Activated naive CD8-positive, alpha-beta T cell (primary cell): ENCODE measurements at regions not wholly inside any gene's neighbourhood (a gene's known extent, or its start where the extent isn't known, plus 50 kb on each side); places are given as distances from the start of the nearest gene placed in this dataset.

ENCODE experiments used
- H3K27ac Mint-ChIP-seq: one replicate; pipeline ENCODE4 v1.8.0; 2021; ENCODE audit warnings: mixed read lengths
- H3K27me3 Mint-ChIP-seq: one replicate; pipeline ENCODE4 v1.8.0; 2021; ENCODE audit warnings: mixed read lengths
- H3K36me3 Mint-ChIP-seq: one replicate; pipeline ENCODE4 v1.8.0; 2021; ENCODE audit warnings: mixed read lengths
- H3K4me1 Mint-ChIP-seq: one replicate; pipeline ENCODE4 v1.8.0; 2021; ENCODE audit warnings: low read depth, mixed read lengths
- H3K4me3 Mint-ChIP-seq: one replicate; pipeline ENCODE4 v1.8.0; 2021; ENCODE audit warnings: mild to moderate bottlenecking, mixed read lengths
- H3K9me3 Mint-ChIP-seq: one replicate; pipeline ENCODE4 v1.8.0; 2021; ENCODE audit warnings: low read depth, mixed read lengths

DNA sequence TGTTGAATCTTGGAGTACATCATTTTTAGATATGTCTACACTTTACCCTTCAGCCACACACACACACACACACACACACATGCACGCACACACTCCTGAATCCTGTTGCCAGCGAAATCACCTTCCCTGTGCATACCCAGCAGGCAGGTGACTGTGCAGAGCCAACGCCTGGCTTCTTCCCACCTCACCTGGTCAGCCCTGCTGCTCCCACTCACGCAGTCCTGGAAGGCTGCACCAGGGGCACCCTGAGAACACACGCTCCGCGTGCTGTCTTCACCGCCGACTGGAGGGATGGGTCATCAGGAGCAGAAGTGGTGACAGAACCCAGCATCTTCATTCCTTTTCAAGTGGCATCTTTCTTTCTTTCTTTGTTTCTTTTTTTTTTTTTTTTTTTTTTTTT, 94.6 kb downstream of the TBXT start:
- Mint-ChIP-seq H3K36me3 (peaks cover 4% of the 10 kb centered on the region), H3K9me3 (peaks cover 13% of the 10 kb centered on the region), H3K27me3 (peaks cover 14% of the 10 kb centered on the region), H3K4me3 (no peak overlapping the region), H3K27ac (no peak overlapping the region), H3K4me1 (no peaks in the 10 kb centered on the region)

GRCh38 chr6:166068768-166069167, 98.9 kb downstream of the TBXT start:
- Mint-ChIP-seq H3K27ac (no peak overlapping the region), H3K4me1 (no peaks in the 10 kb centered on the region), H3K36me3 (peaks cover 4% of the 10 kb centered on the region), H3K9me3 (peaks cover 13% of the 10 kb centered on the region), H3K27me3 (peaks cover 16% of the 10 kb centered on the region), H3K4me3 (no peak overlapping the region)

DNA sequence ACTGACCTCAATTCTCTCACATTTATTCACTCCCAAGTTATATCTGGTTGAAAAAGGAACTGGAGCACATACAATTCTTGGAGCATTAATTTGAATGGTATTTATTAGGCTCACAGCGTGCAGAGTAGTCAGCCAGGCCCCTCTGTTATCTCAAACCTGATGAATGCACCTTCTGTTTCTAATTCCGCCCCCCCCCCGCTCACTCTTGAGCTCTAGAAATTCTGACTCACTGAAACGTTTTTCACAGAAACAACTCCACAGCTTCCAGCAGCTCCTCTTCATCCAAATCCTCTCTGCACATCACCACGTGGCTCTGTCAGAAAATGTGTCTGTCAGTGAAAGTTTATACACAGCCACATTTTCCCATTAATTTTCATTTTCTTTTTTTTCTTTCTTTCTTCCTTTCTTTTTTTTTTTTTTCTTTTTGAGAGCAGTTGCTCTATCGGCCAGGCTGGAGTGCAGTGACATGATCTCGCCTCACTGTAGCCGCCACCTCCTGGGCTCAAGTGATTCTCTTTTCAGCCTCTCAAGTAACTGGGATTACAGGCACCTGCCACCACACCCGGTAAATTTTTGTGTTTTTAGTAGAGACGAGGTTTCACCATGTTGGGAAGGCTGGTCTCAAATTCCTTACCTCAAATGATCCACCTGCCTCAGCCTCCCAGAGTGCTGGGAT, 109.4 kb downstream of the TBXT start:
- Mint-ChIP-seq H3K27ac (no peak overlapping the region), H3K36me3 (no peaks in the 10 kb centered on the region), H3K27me3 (peaks cover 2% of the 10 kb centered on the region), H3K9me3 (peaks cover 23% of the 10 kb centered on the region), H3K4me1 (no peaks in the 10 kb centered on the region), H3K4me3 (no peak overlapping the region)

- peaks cover 2% of the 10 kb centered on the region for H3K27me3 Mint-ChIP-seq
- no peaks in the 10 kb centered on the region for H3K36me3 Mint-ChIP-seq
- no peak overlapping the region for H3K27ac Mint-ChIP-seq
- peaks cover 25% of the 10 kb centered on the region for H3K9me3 Mint-ChIP-seq
- H3K4me3 Mint-ChIP-seq = no peak overlapping the region
- no peaks in the 10 kb centered on the region for H3K4me1 Mint-ChIP-seq
Measured at GRCh38 chr6:166057431-166057830, 110.2 kb downstream of the TBXT start.

GRCh38 chr6:166056637-166057036, 111.0 kb downstream of the TBXT start:
- H3K9me3 Mint-ChIP-seq = peaks cover 32% of the 10 kb centered on the region
- H3K27me3 Mint-ChIP-seq = no peaks in the 10 kb centered on the region
- no peaks in the 10 kb centered on the region for H3K36me3 Mint-ChIP-seq

GRCh38 chr6:166055801-166056200, 111.8 kb downstream of the TBXT start:
- Mint-ChIP-seq H3K27ac (no peak overlapping the region), H3K36me3 (no peaks in the 10 kb centered on the region), H3K9me3 (peaks cover 32% of the 10 kb centered on the region), H3K4me1 (no peaks in the 10 kb centered on the region), H3K4me3 (no peak overlapping the region), H3K27me3 (no peaks in the 10 kb centered on the region)

More at GRCh38 chr6:166056637-166057036, 111.0 kb downstream of the TBXT start:
- H3K4me3 Mint-ChIP-seq = no peak overlapping the region
- no peaks in the 10 kb centered on the region for H3K4me1 Mint-ChIP-seq
- no peak overlapping the region for H3K27ac Mint-ChIP-seq

GRCh38 chr6:166052837-166053236, 114.8 kb downstream of the TBXT start:
- H3K4me1 Mint-ChIP-seq = no peaks in the 10 kb centered on the region
- H3K36me3 Mint-ChIP-seq = no peaks in the 10 kb centered on the region
- H3K4me3 Mint-ChIP-seq = no peak overlapping the region
- peaks cover 4% of the 10 kb centered on the region for H3K27me3 Mint-ChIP-seq
- peaks cover 32% of the 10 kb centered on the region for H3K9me3 Mint-ChIP-seq
- H3K27ac Mint-ChIP-seq = no peak overlapping the region

DNA sequence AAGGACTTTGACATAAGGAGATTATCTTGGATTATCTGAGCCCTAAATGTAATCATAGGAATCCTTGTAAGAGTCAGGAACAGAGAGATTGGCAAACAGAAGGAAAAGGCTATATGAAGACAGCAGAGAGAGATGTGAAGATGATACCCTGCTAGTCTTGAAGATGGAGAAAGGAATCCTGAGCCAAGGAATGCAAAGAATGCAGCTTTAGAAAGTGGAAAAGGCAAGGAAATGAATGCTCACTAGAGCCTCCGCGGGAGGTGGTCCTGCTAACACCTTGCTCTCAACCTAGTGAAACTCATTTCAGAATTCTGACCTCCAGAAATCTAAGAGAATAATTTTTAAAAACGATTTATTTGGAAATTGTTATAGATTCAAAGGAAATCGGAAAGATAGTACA, 117.1 kb downstream of the TBXT start:
- Mint-ChIP-seq H3K27me3 (peaks cover 4% of the 10 kb centered on the region), H3K4me1 (no peaks in the 10 kb centered on the region), H3K27ac (no peak overlapping the region), H3K4me3 (no peak overlapping the region), H3K9me3 (peaks cover 29% of the 10 kb centered on the region), H3K36me3 (no peaks in the 10 kb centered on the region)

GRCh38 chr6:166046982-166047381, 120.7 kb downstream of the TBXT start:
- no peak overlapping the region for H3K27ac Mint-ChIP-seq
- no peaks in the 10 kb centered on the region for H3K36me3 Mint-ChIP-seq
- H3K9me3 Mint-ChIP-seq = peaks cover 7% of the 10 kb centered on the region
- H3K4me3 Mint-ChIP-seq = no peak overlapping the region
- no peaks in the 10 kb centered on the region for H3K4me1 Mint-ChIP-seq
- peaks cover 14% of the 10 kb centered on the region for H3K27me3 Mint-ChIP-seq

GRCh38 chr6:166046226-166046625, 121.4 kb downstream of the TBXT start:
- H3K27me3 Mint-ChIP-seq = peaks cover 16% of the 10 kb centered on the region
- H3K4me1 Mint-ChIP-seq = no peaks in the 10 kb centered on the region
- no peak overlapping the region for H3K4me3 Mint-ChIP-seq
- H3K36me3 Mint-ChIP-seq = no peaks in the 10 kb centered on the region
- H3K9me3 Mint-ChIP-seq = peaks cover 4% of the 10 kb centered on the region
- no peak overlapping the region for H3K27ac Mint-ChIP-seq

GRCh38 chr6:166045860-166046200, 121.8 kb downstream of the TBXT start:
- Mint-ChIP-seq H3K27ac (no peak overlapping the region), H3K27me3 (peaks cover 16% of the 10 kb centered on the region), H3K4me1 (no peaks in the 10 kb centered on the region), H3K36me3 (no peaks in the 10 kb centered on the region), H3K4me3 (no peak overlapping the region), H3K9me3 (peaks cover 4% of the 10 kb centered on the region)

GRCh38 chr6:166045173-166045859, 122.3 kb downstream of the TBXT start:
- Mint-ChIP-seq H3K4me3 (no peak overlapping the region), H3K27me3 (peaks cover 14% of the 10 kb centered on the region), H3K27ac (no peak overlapping the region), H3K4me1 (no peaks in the 10 kb centered on the region), H3K9me3 (peaks cover 4% of the 10 kb centered on the region), H3K36me3 (no peaks in the 10 kb centered on the region)

GRCh38 chr6:166041277-166041676, 126.4 kb downstream of the TBXT start:
- peaks cover 11% of the 10 kb centered on the region for H3K9me3 Mint-ChIP-seq
- H3K4me1 Mint-ChIP-seq = no peaks in the 10 kb centered on the region
- peaks cover 14% of the 10 kb centered on the region for H3K27me3 Mint-ChIP-seq
- no peak overlapping the region for H3K27ac Mint-ChIP-seq
- H3K36me3 Mint-ChIP-seq = no peaks in the 10 kb centered on the region
- H3K4me3 Mint-ChIP-seq = no peak overlapping the region

GRCh38 chr6:166040292-166040691, 127.4 kb downstream of the TBXT start:
- no peaks in the 10 kb centered on the region for H3K36me3 Mint-ChIP-seq
- no peaks in the 10 kb centered on the region for H3K4me1 Mint-ChIP-seq
- H3K27me3 Mint-ChIP-seq = peaks cover 11% of the 10 kb centered on the region
- peaks cover 11% of the 10 kb centered on the region for H3K9me3 Mint-ChIP-seq
- no peak overlapping the region for H3K27ac Mint-ChIP-seq
- H3K4me3 Mint-ChIP-seq = no peak overlapping the region

GRCh38 chr6:166036316-166037095, 131.1 kb downstream of the TBXT start:
- Mint-ChIP-seq H3K36me3 (no peaks in the 10 kb centered on the region), H3K4me3 (no peak overlapping the region), H3K9me3 (peaks cover 11% of the 10 kb centered on the region), H3K27ac (no peak overlapping the region), H3K4me1 (no peaks in the 10 kb centered on the region), H3K27me3 (peaks cover 2% of the 10 kb centered on the region)
